ENCODE measurements at regions not wholly inside any gene's neighbourhood (a gene's known extent, or its start where the extent isn't known, plus 50 kb on each side); places are given as distances from the start of the nearest gene placed in this dataset.
A peak's percentile ranks its signal among the peaks of the same experiment; 100 is the strongest.

- no peaks in the 10 kb centered on the region for H3K9me3 Mint-ChIP-seq (ENCODE audit: unreplicated experiment)
- H3K27me3 Mint-ChIP-seq (ENCODE audit: insufficient read depth, unreplicated experiment): peaks cover 100% of the 10 kb centered on the region
- H3K4me3 Mint-ChIP-seq (ENCODE audit: unreplicated experiment): no peak overlapping the region
- intact Hi-C loops (cut with micrococcal nuclease): loop anchor here (5.0 kb wide), 1 partner anchor 291 kb away; the partner anchor contains the start of genes SWT1 and TRMT1L
- CTCF ChIA-PET: interaction anchor here (0.6 to 1.5 kb wide), 4 partner anchors 34 to 158 kb away, joined by 3 to 4 read pairs (median 3); no protein-coding TSS in a partner anchor
- H3K4me1 Mint-ChIP-seq (ENCODE audit: insufficient read depth, unreplicated experiment): peaks cover 8% of the 10 kb centered on the region
- no peak for TF ChIP-seq CTCF (IDR thresholded peaks at IDR 0.05; ENCODE audit: unreplicated experiment)
- H3K36me3 Mint-ChIP-seq (ENCODE audit: insufficient read depth, unreplicated experiment): no peaks in the 10 kb centered on the region
- no peak for DNase-seq (ENCODE audit: unreplicated experiment)
- POLR2A ChIA-PET: interaction anchor here (0.6 to 2.8 kb wide), 16 partner anchors 9 to 910 kb away, joined by 3 to 12 read pairs (median 4); no protein-coding TSS in a partner anchor
- no TSS peak for BruUV-seq (replicated peaks)
- H3K27ac Mint-ChIP-seq (ENCODE audit: low read depth, unreplicated experiment): no peak overlapping the region
Observed at GRCh38 chr1:184866586-184866985, 107.7 kb downstream of the NIBAN1 start.

- Mint-ChIP-seq H3K36me3 (ENCODE audit: insufficient read depth, unreplicated experiment) (no peaks in the 10 kb centered on the region), H3K4me3 (ENCODE audit: unreplicated experiment) (no peak overlapping the region), H3K27ac (ENCODE audit: low read depth, unreplicated experiment) (no peak overlapping the region), H3K27me3 (ENCODE audit: insufficient read depth, unreplicated experiment) (peaks cover 100% of the 10 kb centered on the region), H3K9me3 (ENCODE audit: unreplicated experiment) (no peaks in the 10 kb centered on the region), H3K4me1 (ENCODE audit: insufficient read depth, unreplicated experiment) (peaks cover 8% of the 10 kb centered on the region)
- ChIA-PET CTCF (interaction anchor here (1.0 to 3.0 kb wide), 2 partner anchors 117 to 151 kb away, joined by 3 to 10 read pairs; no protein-coding TSS in a partner anchor), POLR2A (interaction anchor here (0.6 to 2.8 kb wide), 8 partner anchors 10 to 481 kb away, joined by 3 to 8 read pairs (median 5); no protein-coding TSS in a partner anchor)
- no peak for TF ChIP-seq CTCF (IDR thresholded peaks at IDR 0.05; ENCODE audit: unreplicated experiment)
- no TSS peak for BruUV-seq (replicated peaks)
- no peak for DNase-seq (ENCODE audit: unreplicated experiment)
- intact Hi-C loops (cut with micrococcal nuclease): loop anchor here (5.0 kb wide), 1 partner anchor 291 kb away; the partner anchor contains the start of genes SWT1 and TRMT1L
Observed at GRCh38 chr1:184865831-184866230, 108.5 kb downstream of the NIBAN1 start.

- POLR2A ChIA-PET: interaction anchor here (0.6 to 0.8 kb wide), 3 partner anchors 9 to 61 kb away, joined by 3 read pairs; no protein-coding TSS in a partner anchor
- H3K27me3 Mint-ChIP-seq (ENCODE audit: insufficient read depth, unreplicated experiment): peaks cover 99% of the 10 kb centered on the region
- no peak overlapping the region for H3K27ac Mint-ChIP-seq (ENCODE audit: low read depth, unreplicated experiment)
- no peak overlapping the region for H3K4me3 Mint-ChIP-seq (ENCODE audit: unreplicated experiment)
- no TSS peak for BruUV-seq (replicated peaks)
- DNase-seq (ENCODE audit: unreplicated experiment): no peak
- H3K9me3 Mint-ChIP-seq (ENCODE audit: unreplicated experiment): no peaks in the 10 kb centered on the region
- intact Hi-C loops (cut with micrococcal nuclease): no loop called here
- TF ChIP-seq CTCF (IDR thresholded peaks at IDR 0.05; ENCODE audit: unreplicated experiment): no peak
- CTCF ChIA-PET: no interaction called here
- H3K4me1 Mint-ChIP-seq (ENCODE audit: insufficient read depth, unreplicated experiment): peaks cover 3% of the 10 kb centered on the region
- peaks cover 7% of the 10 kb centered on the region for H3K36me3 Mint-ChIP-seq (ENCODE audit: insufficient read depth, unreplicated experiment)
Observed at GRCh38 chr1:184861755-184862336, 107.2 kb upstream of the EDEM3 start.

- Mint-ChIP-seq H3K36me3 (ENCODE audit: insufficient read depth, unreplicated experiment) (peaks cover 7% of the 10 kb centered on the region), H3K4me1 (ENCODE audit: insufficient read depth, unreplicated experiment) (no peaks in the 10 kb centered on the region), H3K4me3 (ENCODE audit: unreplicated experiment) (no peak overlapping the region), H3K9me3 (ENCODE audit: unreplicated experiment) (no peaks in the 10 kb centered on the region), H3K27ac (ENCODE audit: low read depth, unreplicated experiment) (no peak overlapping the region), H3K27me3 (ENCODE audit: insufficient read depth, unreplicated experiment) (peaks cover 99% of the 10 kb centered on the region)
- no peak for TF ChIP-seq CTCF (IDR thresholded peaks at IDR 0.05; ENCODE audit: unreplicated experiment)
- peak; percentile 31 for DNase-seq (ENCODE audit: unreplicated experiment)
- intact Hi-C loops (cut with micrococcal nuclease): no loop called here
- POLR2A ChIA-PET: interaction anchor here (1.0 to 1.4 kb wide), 3 partner anchors 21 to 111 kb away, joined by 3 to 4 read pairs (median 3); no protein-coding TSS in a partner anchor
- CTCF ChIA-PET: interaction anchor here (1.0 to 1.6 kb wide), 2 partner anchors 17 to 118 kb away, joined by 3 to 5 read pairs; no protein-coding TSS in a partner anchor
- BruUV-seq (replicated peaks): no TSS peak
Observed at GRCh38 chr1:184860985-184861754, 106.5 kb upstream of the EDEM3 start.
